Daoy (cell line): ENCODE measurements at regions not wholly inside any gene's neighbourhood (a gene's known extent, or its start where the extent isn't known, plus 50 kb on each side); places are given as distances from the start of the nearest gene placed in this dataset.

Experiments used
- DNase-seq: peaks from one replicate; pipeline ENCODE4 v3.0.0-alpha.2; 2015; ENCODE audit warnings: low read depth

DNA sequence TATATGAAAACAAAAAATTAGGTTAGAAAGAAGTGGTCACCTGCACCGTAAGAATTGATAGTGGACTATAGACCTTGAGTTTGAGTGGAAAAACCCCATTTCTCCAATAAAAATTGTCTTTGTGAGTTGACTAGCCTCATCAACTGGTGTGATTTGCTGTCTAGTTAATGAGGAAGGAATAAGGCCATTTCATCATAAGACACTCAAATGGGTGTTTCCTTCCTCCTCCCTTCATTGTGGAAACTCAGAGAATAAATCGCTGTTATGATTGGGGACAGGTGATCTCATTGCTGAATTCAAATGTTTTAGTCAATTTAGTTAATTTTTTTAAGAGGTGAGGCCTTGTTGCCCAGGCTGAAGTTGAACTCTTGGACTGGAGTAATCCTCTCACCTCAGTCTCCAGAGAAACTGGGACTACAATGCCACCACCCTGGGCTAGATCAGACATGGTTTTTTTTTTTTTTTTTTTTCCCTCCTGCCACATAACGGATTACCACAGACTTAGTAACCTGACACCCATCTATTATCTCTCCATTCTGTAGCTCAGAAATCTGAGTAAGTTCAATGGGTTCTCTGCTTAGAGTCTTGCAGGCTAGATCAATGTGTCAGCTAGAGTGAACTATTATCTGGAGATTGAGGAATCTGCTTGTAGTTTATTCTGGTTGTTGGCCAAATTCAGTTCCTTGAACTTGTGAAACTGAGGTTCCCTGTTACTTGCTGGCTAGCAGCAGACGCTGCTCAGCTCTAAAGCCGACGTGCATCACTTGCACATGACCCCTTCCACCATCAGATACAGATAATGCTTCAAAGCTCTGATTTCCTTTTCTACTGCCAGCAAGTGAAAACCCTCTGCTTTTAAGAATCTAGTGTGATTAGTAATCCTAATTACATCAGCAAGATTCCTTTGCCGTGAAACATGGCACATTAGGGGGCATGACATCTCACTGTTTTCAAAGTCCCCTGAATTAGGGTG is 663.8 kb upstream of the CDH9 start:
- DNase-seq, result no peak

GRCh38 chr5:27700526-27700925 is 662.1 kb upstream of the CDH9 start:
- no peak for DNase-seq

GRCh38 chr5:27682600-27682999 is 644.2 kb upstream of the CDH9 start:
- no peak for DNase-seq

- DNase-seq, result no peak
Observed at GRCh38 chr5:27652505-27652904, 614.1 kb upstream of the CDH9 start.

DNA sequence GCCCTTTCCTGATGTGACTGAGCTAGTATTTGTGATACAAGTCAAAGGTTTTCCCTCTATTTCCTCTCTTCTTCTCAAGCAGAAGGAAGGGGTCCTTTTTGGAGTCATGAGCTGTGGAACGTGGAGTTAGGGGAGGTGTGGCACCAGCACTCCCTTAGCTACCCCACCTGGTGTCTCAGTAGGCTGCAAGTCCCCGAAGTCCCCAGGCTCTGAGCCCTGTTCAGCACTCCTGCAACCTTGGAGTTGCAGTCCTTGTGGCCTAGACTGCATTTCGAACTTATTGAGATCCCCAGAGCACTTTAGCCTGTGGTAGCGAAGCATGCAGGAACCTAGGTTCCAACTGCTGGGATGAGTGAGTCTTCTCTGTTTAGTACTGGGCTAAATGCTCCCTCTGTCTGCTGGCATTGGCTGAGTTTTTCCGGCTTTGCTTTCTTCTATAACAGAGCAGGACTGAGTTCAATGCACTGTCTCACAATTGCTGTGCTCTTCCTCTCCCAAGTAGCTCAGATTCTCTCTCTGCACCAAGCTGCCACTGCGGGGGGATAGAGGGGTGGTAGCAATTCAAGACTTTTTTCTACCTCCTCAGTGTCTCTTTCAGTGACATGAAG is 600.7 kb upstream of the CDH9 start:
- no peak for DNase-seq

DNA sequence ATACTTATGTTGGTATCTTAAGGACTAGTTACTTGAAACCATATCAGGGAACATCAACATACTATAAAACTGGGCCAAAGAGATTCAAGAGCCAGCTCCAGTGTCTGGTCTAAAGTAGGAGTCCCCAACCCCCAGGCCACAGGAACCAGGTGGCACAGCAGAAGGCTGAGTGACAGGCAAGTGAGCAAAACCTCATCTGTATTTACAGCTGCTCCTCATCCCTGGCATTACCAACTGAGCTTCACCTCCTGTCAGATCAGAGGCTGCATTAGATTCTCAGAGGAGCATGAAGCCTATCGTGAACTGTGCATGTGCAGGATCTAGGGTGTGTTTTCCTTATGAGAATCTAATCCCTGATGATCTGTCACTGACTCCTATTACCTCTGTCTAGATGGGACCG is 581.6 kb upstream of the CDH9 start:
- DNase-seq, result no peak

- no peak for DNase-seq
Observed at GRCh38 chr5:27612161-27612560, 573.8 kb upstream of the CDH9 start.

GRCh38 chr5:27608992-27609391 is 570.6 kb upstream of the CDH9 start:
- DNase-seq, result no peak

DNA sequence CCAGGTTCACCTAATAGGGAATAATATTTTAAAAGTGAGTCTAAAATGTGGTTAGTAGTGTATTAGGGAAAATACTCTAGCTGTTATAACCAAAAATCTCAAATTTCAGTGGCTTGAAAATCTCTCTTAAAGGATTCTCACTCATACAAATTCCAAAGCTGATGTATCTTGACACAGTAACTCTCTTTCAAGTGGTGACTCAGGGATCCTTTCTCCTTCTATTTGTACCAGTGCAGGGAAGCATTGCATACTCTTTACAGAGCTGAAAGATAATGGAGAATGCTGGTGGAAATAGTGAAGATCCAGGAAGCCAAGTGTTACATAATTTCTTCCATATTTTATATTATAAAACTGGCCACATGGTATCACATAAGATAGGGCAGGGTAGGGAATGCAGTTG is 560.2 kb upstream of the CDH9 start:
- DNase-seq, result no peak

- no peak for DNase-seq
Observed at GRCh38 chr5:27594141-27594540, 555.8 kb upstream of the CDH9 start.

GRCh38 chr5:27592231-27592630 is 553.8 kb upstream of the CDH9 start:
- DNase-seq, result no peak

GRCh38 chr5:27590503-27590902 is 552.1 kb upstream of the CDH9 start:
- DNase-seq, result no peak

- no peak for DNase-seq
Observed at GRCh38 chr5:27578279-27578678, 539.9 kb upstream of the CDH9 start.

- DNase-seq, result no peak
Observed at GRCh38 chr5:27571681-27572080, 533.3 kb upstream of the CDH9 start.

DNA sequence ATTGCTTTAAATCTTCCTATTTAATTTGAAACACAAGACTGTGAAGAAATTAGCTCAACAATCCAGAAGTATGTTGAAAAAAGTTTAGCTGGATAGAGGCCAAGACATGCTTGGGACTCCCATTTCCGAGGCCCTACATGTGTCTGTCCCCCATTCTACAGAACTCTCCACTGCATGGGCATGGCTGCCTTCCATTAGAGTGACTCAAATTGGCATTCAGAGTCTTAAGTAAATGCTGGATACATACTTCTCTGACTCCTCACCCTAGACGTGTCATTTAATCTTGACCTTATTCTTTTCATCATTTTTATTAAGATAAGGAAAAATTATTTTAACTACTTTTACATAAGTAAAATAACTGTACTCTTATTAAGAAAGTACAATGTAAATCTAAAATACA is 530.4 kb upstream of the CDH9 start:
- DNase-seq, result no peak

- no peak for DNase-seq
Observed at GRCh38 chr5:27561408-27561807, 523.0 kb upstream of the CDH9 start.

- DNase-seq, result no peak
Observed at GRCh38 chr5:27548484-27548883, 510.1 kb upstream of the CDH9 start.

GRCh38 chr5:27535031-27535557 is 496.7 kb upstream of the CDH9 start:
- DNase-seq, result no peak

GRCh38 chr5:27532305-27532704 is 493.9 kb upstream of the CDH9 start:
- no peak for DNase-seq

DNA sequence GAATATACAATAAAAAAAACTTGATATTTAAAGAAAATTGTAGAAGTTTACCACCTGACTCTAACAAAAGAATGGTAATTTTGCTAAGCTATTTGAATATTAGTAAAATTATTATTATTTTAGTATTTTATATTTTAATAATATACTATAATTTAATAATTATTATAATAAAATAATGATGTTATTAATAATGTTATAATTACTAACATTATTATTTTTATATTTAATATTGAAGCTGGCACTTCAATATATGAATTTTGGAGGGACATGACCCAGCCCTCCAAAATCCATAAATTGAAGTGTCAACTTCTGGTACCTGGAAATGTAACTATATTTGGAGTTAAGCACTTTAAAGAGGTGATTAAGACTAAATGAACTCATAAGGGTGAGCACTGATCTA is 486.1 kb upstream of the CDH9 start:
- DNase-seq, result no peak

GRCh38 chr5:27523629-27524028 is 485.2 kb upstream of the CDH9 start:
- no peak for DNase-seq

GRCh38 chr5:27516437-27516836 is 478.1 kb upstream of the CDH9 start:
- no peak for DNase-seq

DNA sequence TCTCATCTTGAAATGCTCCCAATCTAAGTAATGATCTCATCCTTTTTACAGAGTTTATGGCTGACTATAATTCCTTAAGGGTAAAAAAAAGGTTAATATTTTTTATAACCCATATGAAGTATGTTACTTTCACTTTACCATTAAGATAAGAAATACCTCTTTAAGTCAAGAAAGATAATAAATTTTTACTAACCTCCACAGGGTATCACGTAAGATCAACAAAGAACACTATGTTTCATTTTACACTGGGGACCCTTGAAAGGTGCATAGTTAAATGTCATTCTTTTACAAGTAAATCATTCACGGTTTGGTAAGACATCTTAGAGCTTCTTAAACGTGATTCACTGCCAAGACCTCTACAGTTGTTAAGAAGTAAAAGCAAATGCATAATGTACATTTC is 472.7 kb upstream of the CDH9 start:
- DNase-seq, result no peak
